ENCODE measurements at regions not wholly inside any gene's neighbourhood (a gene's known extent, or its start where the extent isn't known, plus 50 kb on each side); places are given as distances from the start of the nearest gene placed in this dataset.

DNA sequence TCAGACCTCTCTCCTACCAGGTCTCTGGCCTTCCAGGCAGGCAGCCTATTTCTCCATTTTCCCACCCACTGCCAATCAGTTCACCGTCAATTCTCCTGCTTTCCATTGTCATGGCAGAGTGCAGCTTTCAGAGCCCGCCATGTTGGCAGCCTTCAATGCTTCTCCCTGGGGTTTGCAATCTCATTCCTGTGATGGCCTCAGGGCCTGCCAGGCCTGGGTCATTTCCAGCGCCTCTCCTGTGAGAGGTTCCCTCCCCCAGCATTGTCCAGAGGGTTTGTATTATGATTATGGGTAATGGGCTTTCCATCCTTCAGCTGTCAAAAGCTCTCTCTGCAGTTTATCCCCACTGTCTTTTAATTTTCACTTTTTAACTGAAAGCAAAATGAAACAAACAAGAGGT is 716.6 kb upstream of the CDH8 start:
- TF ChIP-seq, protein P1, sequence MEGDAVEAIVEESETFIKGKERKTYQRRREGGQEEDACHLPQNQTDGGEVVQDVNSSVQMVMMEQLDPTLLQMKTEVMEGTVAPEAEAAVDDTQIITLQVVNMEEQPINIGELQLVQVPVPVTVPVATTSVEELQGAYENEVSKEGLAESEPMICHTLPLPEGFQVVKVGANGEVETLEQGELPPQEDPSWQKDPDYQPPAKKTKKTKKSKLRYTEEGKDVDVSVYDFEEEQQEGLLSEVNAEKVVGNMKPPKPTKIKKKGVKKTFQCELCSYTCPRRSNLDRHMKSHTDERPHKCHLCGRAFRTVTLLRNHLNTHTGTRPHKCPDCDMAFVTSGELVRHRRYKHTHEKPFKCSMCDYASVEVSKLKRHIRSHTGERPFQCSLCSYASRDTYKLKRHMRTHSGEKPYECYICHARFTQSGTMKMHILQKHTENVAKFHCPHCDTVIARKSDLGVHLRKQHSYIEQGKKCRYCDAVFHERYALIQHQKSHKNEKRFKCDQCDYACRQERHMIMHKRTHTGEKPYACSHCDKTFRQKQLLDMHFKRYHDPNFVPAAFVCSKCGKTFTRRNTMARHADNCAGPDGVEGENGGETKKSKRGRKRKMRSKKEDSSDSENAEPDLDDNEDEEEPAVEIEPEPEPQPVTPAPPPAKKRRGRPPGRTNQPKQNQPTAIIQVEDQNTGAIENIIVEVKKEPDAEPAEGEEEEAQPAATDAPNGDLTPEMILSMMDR (IDR thresholded peaks at IDR 0.05): no peak
- no peak for TF ChIP-seq POLR2A (IDR thresholded peaks at IDR 0.05)
